ENCODE measurements at regions not wholly inside any gene's neighbourhood (a gene's known extent, or its start where the extent isn't known, plus 50 kb on each side); places are given as distances from the start of the nearest gene placed in this dataset.

- Mint-ChIP-seq H3K4me1 (no peaks in the 10 kb centered on the region), H3K9me3 (peaks cover 12% of the 10 kb centered on the region), H3K27ac (no peak overlapping the region), H3K36me3 (ENCODE audit: low read depth) (no peaks in the 10 kb centered on the region), H3K4me3 (no peak overlapping the region), H3K27me3 (ENCODE audit: low read depth) (peaks cover 67% of the 10 kb centered on the region)
- TF ChIP-seq, protein P1, sequence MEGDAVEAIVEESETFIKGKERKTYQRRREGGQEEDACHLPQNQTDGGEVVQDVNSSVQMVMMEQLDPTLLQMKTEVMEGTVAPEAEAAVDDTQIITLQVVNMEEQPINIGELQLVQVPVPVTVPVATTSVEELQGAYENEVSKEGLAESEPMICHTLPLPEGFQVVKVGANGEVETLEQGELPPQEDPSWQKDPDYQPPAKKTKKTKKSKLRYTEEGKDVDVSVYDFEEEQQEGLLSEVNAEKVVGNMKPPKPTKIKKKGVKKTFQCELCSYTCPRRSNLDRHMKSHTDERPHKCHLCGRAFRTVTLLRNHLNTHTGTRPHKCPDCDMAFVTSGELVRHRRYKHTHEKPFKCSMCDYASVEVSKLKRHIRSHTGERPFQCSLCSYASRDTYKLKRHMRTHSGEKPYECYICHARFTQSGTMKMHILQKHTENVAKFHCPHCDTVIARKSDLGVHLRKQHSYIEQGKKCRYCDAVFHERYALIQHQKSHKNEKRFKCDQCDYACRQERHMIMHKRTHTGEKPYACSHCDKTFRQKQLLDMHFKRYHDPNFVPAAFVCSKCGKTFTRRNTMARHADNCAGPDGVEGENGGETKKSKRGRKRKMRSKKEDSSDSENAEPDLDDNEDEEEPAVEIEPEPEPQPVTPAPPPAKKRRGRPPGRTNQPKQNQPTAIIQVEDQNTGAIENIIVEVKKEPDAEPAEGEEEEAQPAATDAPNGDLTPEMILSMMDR (IDR thresholded peaks at IDR 0.05; ENCODE audit: unreplicated experiment in 3 of 3), result no peak
These were observed 309.0 kb upstream of the IRX3 start for GRCh38 chr16:54595621-54596020.

- Mint-ChIP-seq H3K27ac (no peak overlapping the region), H3K4me3 (peak overlapping the region in 1 of 3 experiments; percentile 33), H3K27me3 (ENCODE audit: low read depth) (peaks cover 76% of the 10 kb centered on the region), H3K4me1 (no peaks in the 10 kb centered on the region), H3K36me3 (ENCODE audit: low read depth) (no peaks in the 10 kb centered on the region), H3K9me3 (peaks cover 9% of the 10 kb centered on the region)
- TF ChIP-seq, protein P1 (IDR thresholded peaks at IDR 0.05; ENCODE audit: unreplicated experiment in 3 of 3), result no peak
These were observed 308.2 kb upstream of the IRX3 start for GRCh38 chr16:54594601-54595391.

GRCh38 chr16:54591816-54592246 is 305.2 kb upstream of the IRX3 start:
- no peaks in the 10 kb centered on the region for H3K36me3 Mint-ChIP-seq (ENCODE audit: low read depth)
- no peak overlapping the region for H3K4me3 Mint-ChIP-seq
- no peaks in the 10 kb centered on the region for H3K9me3 Mint-ChIP-seq
- TF ChIP-seq, protein P1 (IDR thresholded peaks at IDR 0.05; ENCODE audit: unreplicated experiment in 3 of 3), result no peak
- no peak overlapping the region for H3K27ac Mint-ChIP-seq
- peaks cover 77% of the 10 kb centered on the region for H3K27me3 Mint-ChIP-seq (ENCODE audit: low read depth)
- no peaks in the 10 kb centered on the region for H3K4me1 Mint-ChIP-seq

DNA sequence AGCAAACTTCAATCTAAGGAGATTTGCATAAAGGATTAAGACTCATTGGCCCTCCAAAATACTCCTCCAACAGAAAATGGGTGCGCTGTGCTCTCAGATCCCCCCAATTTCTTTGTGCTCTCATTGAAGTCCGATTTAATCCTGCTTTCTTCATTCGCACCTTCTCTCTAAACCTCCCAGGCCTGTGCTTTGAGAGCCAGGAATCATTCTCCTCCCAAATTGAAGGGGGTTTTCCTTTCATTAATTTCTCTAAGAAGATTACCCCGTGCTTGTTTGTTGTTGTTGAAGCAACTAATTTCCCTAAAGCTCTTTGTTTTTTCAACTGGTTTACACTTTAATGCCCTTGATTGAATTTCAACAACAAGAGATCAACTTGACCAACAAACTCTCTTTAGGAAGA is 304.2 kb upstream of the IRX3 start:
- no peaks in the 10 kb centered on the region for H3K36me3 Mint-ChIP-seq (ENCODE audit: low read depth)
- no peaks in the 10 kb centered on the region for H3K9me3 Mint-ChIP-seq
- H3K27ac Mint-ChIP-seq, result no peak overlapping the region
- peaks cover 70% of the 10 kb centered on the region for H3K27me3 Mint-ChIP-seq (ENCODE audit: low read depth)
- H3K4me3 Mint-ChIP-seq, result no peak overlapping the region
- H3K4me1 Mint-ChIP-seq, result peaks cover 3% of the 10 kb centered on the region
- TF ChIP-seq, protein P1 (IDR thresholded peaks at IDR 0.05; ENCODE audit: unreplicated experiment in 3 of 3), result no peak

- H3K9me3 Mint-ChIP-seq, result no peaks in the 10 kb centered on the region
- H3K4me3 Mint-ChIP-seq, result no peak overlapping the region
- H3K4me1 Mint-ChIP-seq, result peaks cover 10% of the 10 kb centered on the region
- TF ChIP-seq, protein P1 (IDR thresholded peaks at IDR 0.05; ENCODE audit: unreplicated experiment in 3 of 3), result no peak
- no peak overlapping the region for H3K27ac Mint-ChIP-seq
- H3K27me3 Mint-ChIP-seq (ENCODE audit: low read depth), result peaks cover 68% of the 10 kb centered on the region
- no peaks in the 10 kb centered on the region for H3K36me3 Mint-ChIP-seq (ENCODE audit: low read depth)
These were observed 302.7 kb upstream of the IRX3 start for GRCh38 chr16:54589326-54589725.

DNA sequence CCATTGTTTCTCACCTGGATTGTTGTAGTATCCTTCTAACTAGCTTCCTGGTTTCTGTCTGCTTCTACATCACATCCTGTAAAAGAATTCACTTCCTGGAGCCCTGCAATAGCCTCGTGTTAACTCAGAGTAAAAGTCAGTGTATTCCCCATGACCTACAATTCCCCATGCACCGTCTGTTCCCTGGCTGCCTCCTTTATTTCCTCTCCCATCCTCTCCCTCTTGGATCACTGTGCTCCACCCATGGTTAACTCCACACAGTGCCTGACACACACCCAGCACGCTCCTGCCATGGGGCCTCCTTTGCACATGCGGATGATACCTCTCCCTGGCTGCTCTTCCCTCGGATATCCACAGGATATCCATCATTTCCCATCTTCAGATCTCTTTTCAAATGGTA is 301.4 kb upstream of the IRX3 start:
- Mint-ChIP-seq H3K36me3 (ENCODE audit: low read depth) (no peaks in the 10 kb centered on the region), H3K27me3 (ENCODE audit: low read depth) (peaks cover 67% of the 10 kb centered on the region), H3K27ac (no peak overlapping the region), H3K9me3 (no peaks in the 10 kb centered on the region), H3K4me1 (peaks cover 10% of the 10 kb centered on the region), H3K4me3 (no peak overlapping the region)
- TF ChIP-seq, protein P1 (IDR thresholded peaks at IDR 0.05; ENCODE audit: unreplicated experiment in 3 of 3), result no peak
